ENCODE measurements at regions not wholly inside any gene's neighbourhood (a gene's known extent, or its start where the extent isn't known, plus 50 kb on each side); places are given as distances from the start of the nearest gene placed in this dataset.

DNA sequence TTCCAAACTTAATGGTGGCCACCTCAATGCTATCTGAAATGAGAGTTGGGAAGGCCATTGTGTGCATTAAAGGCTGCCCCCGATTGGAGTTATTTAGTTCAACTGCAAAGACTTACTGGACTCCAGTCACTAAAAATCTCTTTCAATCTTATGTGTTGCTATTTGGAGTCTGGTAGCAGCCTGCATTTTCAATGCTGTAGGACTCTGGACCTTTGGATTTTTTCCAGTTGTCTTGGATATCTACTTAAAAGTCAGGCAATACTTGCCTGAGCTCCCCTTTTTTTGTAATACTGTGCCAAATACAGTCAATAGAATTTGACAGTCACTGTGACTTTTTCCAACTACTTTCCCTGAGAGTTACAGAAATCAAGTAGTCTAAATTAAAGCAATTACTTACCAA is 281.9 kb downstream of the TRIB2 start:
- TF ChIP-seq, protein P1, sequence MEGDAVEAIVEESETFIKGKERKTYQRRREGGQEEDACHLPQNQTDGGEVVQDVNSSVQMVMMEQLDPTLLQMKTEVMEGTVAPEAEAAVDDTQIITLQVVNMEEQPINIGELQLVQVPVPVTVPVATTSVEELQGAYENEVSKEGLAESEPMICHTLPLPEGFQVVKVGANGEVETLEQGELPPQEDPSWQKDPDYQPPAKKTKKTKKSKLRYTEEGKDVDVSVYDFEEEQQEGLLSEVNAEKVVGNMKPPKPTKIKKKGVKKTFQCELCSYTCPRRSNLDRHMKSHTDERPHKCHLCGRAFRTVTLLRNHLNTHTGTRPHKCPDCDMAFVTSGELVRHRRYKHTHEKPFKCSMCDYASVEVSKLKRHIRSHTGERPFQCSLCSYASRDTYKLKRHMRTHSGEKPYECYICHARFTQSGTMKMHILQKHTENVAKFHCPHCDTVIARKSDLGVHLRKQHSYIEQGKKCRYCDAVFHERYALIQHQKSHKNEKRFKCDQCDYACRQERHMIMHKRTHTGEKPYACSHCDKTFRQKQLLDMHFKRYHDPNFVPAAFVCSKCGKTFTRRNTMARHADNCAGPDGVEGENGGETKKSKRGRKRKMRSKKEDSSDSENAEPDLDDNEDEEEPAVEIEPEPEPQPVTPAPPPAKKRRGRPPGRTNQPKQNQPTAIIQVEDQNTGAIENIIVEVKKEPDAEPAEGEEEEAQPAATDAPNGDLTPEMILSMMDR (IDR thresholded peaks at IDR 0.05) = no peak
- TF ChIP-seq EZH2phosphoT487 (IDR thresholded peaks at IDR 0.05) = no peak
